A549 (cell line): ENCODE measurements at regions not wholly inside any gene's neighbourhood (a gene's known extent, or its start where the extent isn't known, plus 50 kb on each side); places are given as distances from the start of the nearest gene placed in this dataset.

Experiments
- BHLHE40 ChIP-seq: IDR thresholded peaks from 2 replicates; pipeline ENCODE4 v1.6.1; 2012; ENCODE audit warnings: low read depth, low read length, inconsistent platforms
- CBX8 ChIP-seq: fragments of 200-600 bp; sonication (generic); IDR thresholded peaks from 2 replicates; pipeline ENCODE4 v1.6.1; 2016
- CHD2 ChIP-seq: fragments of 150-350 bp; IDR thresholded peaks from 2 replicates; pipeline ENCODE4 v1.6.1; 2014; ENCODE audit warnings: low read length; ENCODE audit not compliant: partially characterized antibody
- CHD4 ChIP-seq: fragments of 200-600 bp; sonication (generic); IDR thresholded peaks from 2 replicates; pipeline ENCODE4 v1.6.1; 2016; ENCODE audit warnings: antibody characterized with exemption, mild to moderate bottlenecking, borderline replicate concordance
- ESRRA ChIP-seq: fragments of 150-350 bp; IDR thresholded peaks from 2 replicates; pipeline ENCODE4 v1.6.1; 2014; ENCODE audit warnings: mild to moderate bottlenecking, low read length, borderline replicate concordance
- FOSB ChIP-seq: fragments of 250-450 bp; sonication (Bioruptor Pico); IDR thresholded peaks from 2 replicates; pipeline ENCODE4 v1.5.0; 2020; ENCODE audit warnings: mild to moderate bottlenecking, moderate library complexity
- MAZ ChIP-seq: fragments of 150-350 bp; IDR thresholded peaks from 2 replicates; pipeline ENCODE4 v1.6.1; 2014; ENCODE audit warnings: antibody characterized with exemption, low read depth, low read length, borderline replicate concordance
- RAD21 ChIP-seq, 2 experiments: fragments of >200 bp in 1 of 2; sonication (Bioruptor Twin) in 1 of 2; formaldehyde crosslinking in 1 of 2; IDR thresholded peaks in 1 of 2; conservative IDR thresholded peaks in 1 of 2; 2 replicates in 1 of 2; 3 replicates in 1 of 2; pipeline ENCODE4 v1.6.1; 2012 to 2018; ENCODE audit warnings: inconsistent platforms in 1 of 2
- ZFP36 ChIP-seq: fragments of 450-650 bp; IDR thresholded peaks from 2 replicates; pipeline ENCODE4 v1.6.1; 2014; ENCODE audit warnings: borderline replicate concordance; ENCODE audit not compliant: partially characterized antibody
- ZSCAN20 ChIP-seq: fragments of 250-450 bp; sonication (Bioruptor Pico); IDR thresholded peaks from 2 replicates; pipeline ENCODE4 v1.8.0; 2022; ENCODE audit warnings: mild to moderate bottlenecking, moderate library complexity
- TF ChIP-seq, protein P1 (sequence below): fragments of >200 bp; sonication (Bioruptor Twin); formaldehyde crosslinking; IDR thresholded peaks from 3 replicates; pipeline ENCODE4 v1.5.1; 2016
- TF ChIP-seq, protein P2 (sequence below): fragments of 200-600 bp; sonication (generic); IDR thresholded peaks from 2 replicates; pipeline ENCODE4 v1.6.1; 2016; ENCODE audit warnings: antibody characterized with exemption, mild to moderate bottlenecking, moderate library complexity

DNA sequence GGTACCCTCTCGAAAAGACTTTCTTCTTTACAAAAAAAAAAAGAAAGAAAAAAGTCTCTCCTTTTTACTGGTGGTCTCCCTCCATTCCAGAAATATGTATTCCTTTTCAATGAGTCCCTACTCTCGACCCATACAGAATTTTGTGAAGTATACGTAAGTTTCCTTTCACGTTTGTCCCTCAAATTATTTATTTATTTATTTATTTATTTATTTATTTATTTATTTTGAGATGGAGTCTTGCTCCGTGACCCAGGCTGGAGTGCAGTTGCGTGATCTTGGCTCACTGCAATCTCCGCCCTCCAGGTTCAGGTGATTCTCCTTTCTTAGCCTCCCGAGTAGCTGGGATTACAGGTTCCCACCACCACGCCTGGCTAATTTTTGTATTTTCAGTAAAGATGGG lies 429.2 kb upstream of the AR start:
- TF ChIP-seq ZFP36 (no peak), CHD4 (no peak), ESRRA (no peak), MAZ (no peak), ZSCAN20 (CRISPR knock-in tag) (no peak), BHLHE40 (no peak), FOSB (no peak), CBX8 (no peak), CHD2 (no peak), RAD21 (conservative IDR thresholded peaks at IDR 0.05 in 1 of 2, IDR thresholded peaks at IDR 0.05 in 1 of 2) (no peak)
- TF ChIP-seq, protein P1, sequence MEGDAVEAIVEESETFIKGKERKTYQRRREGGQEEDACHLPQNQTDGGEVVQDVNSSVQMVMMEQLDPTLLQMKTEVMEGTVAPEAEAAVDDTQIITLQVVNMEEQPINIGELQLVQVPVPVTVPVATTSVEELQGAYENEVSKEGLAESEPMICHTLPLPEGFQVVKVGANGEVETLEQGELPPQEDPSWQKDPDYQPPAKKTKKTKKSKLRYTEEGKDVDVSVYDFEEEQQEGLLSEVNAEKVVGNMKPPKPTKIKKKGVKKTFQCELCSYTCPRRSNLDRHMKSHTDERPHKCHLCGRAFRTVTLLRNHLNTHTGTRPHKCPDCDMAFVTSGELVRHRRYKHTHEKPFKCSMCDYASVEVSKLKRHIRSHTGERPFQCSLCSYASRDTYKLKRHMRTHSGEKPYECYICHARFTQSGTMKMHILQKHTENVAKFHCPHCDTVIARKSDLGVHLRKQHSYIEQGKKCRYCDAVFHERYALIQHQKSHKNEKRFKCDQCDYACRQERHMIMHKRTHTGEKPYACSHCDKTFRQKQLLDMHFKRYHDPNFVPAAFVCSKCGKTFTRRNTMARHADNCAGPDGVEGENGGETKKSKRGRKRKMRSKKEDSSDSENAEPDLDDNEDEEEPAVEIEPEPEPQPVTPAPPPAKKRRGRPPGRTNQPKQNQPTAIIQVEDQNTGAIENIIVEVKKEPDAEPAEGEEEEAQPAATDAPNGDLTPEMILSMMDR, result no peak
- TF ChIP-seq, protein P2, sequence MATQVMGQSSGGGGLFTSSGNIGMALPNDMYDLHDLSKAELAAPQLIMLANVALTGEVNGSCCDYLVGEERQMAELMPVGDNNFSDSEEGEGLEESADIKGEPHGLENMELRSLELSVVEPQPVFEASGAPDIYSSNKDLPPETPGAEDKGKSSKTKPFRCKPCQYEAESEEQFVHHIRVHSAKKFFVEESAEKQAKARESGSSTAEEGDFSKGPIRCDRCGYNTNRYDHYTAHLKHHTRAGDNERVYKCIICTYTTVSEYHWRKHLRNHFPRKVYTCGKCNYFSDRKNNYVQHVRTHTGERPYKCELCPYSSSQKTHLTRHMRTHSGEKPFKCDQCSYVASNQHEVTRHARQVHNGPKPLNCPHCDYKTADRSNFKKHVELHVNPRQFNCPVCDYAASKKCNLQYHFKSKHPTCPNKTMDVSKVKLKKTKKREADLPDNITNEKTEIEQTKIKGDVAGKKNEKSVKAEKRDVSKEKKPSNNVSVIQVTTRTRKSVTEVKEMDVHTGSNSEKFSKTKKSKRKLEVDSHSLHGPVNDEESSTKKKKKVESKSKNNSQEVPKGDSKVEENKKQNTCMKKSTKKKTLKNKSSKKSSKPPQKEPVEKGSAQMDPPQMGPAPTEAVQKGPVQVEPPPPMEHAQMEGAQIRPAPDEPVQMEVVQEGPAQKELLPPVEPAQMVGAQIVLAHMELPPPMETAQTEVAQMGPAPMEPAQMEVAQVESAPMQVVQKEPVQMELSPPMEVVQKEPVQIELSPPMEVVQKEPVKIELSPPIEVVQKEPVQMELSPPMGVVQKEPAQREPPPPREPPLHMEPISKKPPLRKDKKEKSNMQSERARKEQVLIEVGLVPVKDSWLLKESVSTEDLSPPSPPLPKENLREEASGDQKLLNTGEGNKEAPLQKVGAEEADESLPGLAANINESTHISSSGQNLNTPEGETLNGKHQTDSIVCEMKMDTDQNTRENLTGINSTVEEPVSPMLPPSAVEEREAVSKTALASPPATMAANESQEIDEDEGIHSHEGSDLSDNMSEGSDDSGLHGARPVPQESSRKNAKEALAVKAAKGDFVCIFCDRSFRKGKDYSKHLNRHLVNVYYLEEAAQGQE, result no peak
